ENCODE measurements at regions not wholly inside any gene's neighbourhood (a gene's known extent, or its start where the extent isn't known, plus 50 kb on each side); places are given as distances from the start of the nearest gene placed in this dataset.

GRCh38 chr6:113649880-113650609 lies 207.1 kb upstream of the MARCKS start:
- Mint-ChIP-seq H3K27me3 (ENCODE audit: insufficient read depth, low read depth, poor library complexity) (peaks cover 3% of the 10 kb centered on the region), H3K36me3 (ENCODE audit: low read depth) (no peaks in the 10 kb centered on the region), H3K4me1 (peaks cover 18% of the 10 kb centered on the region; the same call in 2 of the 3 replicates), H3K9me3 (no peaks in the 10 kb centered on the region), H3K4me3 (no peak overlapping the region), H3K27ac (no peak overlapping the region)
- Histone ChIP-seq H3K4me2 (no peak overlapping the region), H3K4me3 (no peak overlapping the region), H3K27me3 (ENCODE audit: insufficient read depth) (no peaks in the 10 kb centered on the region), H4K20me1 (replicated peaks; ENCODE audit: insufficient read depth) (no peaks in the 10 kb centered on the region), H3K36me3 (ENCODE audit: insufficient read depth) (no peaks in the 10 kb centered on the region), H3K27ac (ENCODE audit: low read depth) (no peak overlapping the region), H3K79me2 (replicated peaks; ENCODE audit: insufficient read depth) (no peaks in the 10 kb centered on the region), H3K9me2 (ENCODE audit: insufficient read depth) (no peaks in the 10 kb centered on the region), H3F3A (replicated peaks; ENCODE audit: low read depth) (no peaks in the 10 kb centered on the region), H3K4me1 (ENCODE audit: insufficient read depth) (peaks cover 10% of the 10 kb centered on the region; the same call in 1 of the 2 replicates), H2AFZ (no peak overlapping the region)
- ATAC-seq (no peak), DNase-seq (ENCODE audit: low spot score) (no peak)
- no peak for TF ChIP-seq NANOG (IDR thresholded peaks at IDR 0.05; ENCODE audit: borderline replicate concordance)
- no peak for TF ChIP-seq REST (IDR thresholded peaks at IDR 0.05; ENCODE audit: unreplicated experiment)
- TF ChIP-seq STAT1 (IDR thresholded peaks at IDR 0.05; ENCODE audit: unreplicated experiment): no peak
- no peak for TF ChIP-seq EZH2phosphoT487 (IDR thresholded peaks at IDR 0.05; ENCODE audit: unreplicated experiment)
- TF ChIP-seq CTCF (conservative IDR thresholded peaks at IDR 0.05; ENCODE audit: low read depth in 2 of 2): no peak
- TF ChIP-seq EZH2 (IDR thresholded peaks at IDR 0.05; ENCODE audit: low read depth, unreplicated experiment): no peak
- TF ChIP-seq, protein P1, sequence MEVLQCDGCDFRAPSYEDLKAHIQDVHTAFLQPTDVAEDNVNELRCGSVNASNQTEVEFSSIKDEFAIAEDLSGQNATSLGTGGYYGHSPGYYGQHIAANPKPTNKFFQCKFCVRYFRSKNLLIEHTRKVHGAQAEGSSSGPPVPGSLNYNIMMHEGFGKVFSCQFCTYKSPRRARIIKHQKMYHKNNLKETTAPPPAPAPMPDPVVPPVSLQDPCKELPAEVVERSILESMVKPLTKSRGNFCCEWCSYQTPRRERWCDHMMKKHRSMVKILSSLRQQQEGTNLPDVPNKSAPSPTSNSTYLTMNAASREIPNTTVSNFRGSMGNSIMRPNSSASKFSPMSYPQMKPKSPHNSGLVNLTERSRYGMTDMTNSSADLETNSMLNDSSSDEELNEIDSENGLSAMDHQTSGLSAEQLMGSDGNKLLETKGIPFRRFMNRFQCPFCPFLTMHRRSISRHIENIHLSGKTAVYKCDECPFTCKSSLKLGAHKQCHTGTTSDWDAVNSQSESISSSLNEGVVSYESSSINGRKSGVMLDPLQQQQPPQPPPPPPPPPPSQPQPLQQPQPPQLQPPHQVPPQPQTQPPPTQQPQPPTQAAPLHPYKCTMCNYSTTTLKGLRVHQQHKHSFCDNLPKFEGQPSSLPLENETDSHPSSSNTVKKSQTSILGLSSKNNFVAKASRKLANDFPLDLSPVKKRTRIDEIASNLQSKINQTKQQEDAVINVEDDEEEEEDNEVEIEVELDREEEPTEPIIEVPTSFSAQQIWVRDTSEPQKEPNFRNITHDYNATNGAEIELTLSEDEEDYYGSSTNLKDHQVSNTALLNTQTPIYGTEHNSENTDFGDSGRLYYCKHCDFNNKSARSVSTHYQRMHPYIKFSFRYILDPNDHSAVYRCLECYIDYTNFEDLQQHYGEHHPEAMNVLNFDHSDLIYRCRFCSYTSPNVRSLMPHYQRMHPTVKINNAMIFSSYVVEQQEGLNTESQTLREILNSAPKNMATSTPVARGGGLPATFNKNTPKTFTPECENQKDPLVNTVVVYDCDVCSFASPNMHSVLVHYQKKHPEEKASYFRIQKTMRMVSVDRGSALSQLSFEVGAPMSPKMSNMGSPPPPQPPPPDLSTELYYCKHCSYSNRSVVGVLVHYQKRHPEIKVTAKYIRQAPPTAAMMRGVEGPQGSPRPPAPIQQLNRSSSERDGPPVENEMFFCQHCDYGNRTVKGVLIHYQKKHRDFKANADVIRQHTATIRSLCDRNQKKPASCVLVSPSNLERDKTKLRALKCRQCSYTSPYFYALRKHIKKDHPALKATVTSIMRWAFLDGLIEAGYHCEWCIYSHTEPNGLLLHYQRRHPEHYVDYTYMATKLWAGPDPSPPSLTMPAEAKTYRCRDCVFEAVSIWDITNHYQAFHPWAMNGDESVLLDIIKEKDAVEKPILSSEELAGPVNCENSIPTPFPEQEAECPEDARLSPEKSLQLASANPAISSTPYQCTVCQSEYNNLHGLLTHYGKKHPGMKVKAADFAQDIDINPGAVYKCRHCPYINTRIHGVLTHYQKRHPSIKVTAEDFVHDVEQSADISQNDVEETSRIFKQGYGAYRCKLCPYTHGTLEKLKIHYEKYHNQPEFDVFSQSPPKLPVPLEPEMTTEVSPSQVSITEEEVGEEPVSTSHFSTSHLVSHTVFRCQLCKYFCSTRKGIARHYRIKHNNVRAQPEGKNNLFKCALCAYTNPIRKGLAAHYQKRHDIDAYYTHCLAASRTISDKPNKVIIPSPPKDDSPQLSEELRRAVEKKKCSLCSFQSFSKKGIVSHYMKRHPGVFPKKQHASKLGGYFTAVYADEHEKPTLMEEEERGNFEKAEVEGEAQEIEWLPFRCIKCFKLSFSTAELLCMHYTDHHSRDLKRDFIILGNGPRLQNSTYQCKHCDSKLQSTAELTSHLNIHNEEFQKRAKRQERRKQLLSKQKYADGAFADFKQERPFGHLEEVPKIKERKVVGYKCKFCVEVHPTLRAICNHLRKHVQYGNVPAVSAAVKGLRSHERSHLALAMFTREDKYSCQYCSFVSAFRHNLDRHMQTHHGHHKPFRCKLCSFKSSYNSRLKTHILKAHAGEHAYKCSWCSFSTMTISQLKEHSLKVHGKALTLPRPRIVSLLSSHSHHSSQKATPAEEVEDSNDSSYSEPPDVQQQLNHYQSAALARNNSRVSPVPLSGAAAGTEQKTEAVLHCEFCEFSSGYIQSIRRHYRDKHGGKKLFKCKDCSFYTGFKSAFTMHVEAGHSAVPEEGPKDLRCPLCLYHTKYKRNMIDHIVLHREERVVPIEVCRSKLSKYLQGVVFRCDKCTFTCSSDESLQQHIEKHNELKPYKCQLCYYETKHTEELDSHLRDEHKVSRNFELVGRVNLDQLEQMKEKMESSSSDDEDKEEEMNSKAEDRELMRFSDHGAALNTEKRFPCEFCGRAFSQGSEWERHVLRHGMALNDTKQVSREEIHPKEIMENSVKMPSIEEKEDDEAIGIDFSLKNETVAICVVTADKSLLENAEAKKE (CRISPR knock-in tag; IDR thresholded peaks at IDR 0.05): no peak
- no peak for TF ChIP-seq POLR2AphosphoS5 (IDR thresholded peaks at IDR 0.05; ENCODE audit: low read depth)
- no peak for TF ChIP-seq ZNF331 (CRISPR knock-in tag; IDR thresholded peaks at IDR 0.05; ENCODE audit: low read depth)
- TF ChIP-seq CREB1 (CRISPR knock-in tag; IDR thresholded peaks at IDR 0.05; ENCODE audit: low read depth): no peak
- TF ChIP-seq, protein P2, sequence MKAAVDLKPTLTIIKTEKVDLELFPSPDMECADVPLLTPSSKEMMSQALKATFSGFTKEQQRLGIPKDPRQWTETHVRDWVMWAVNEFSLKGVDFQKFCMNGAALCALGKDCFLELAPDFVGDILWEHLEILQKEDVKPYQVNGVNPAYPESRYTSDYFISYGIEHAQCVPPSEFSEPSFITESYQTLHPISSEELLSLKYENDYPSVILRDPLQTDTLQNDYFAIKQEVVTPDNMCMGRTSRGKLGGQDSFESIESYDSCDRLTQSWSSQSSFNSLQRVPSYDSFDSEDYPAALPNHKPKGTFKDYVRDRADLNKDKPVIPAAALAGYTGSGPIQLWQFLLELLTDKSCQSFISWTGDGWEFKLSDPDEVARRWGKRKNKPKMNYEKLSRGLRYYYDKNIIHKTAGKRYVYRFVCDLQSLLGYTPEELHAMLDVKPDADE (IDR thresholded peaks at IDR 0.05): no peak
- TF ChIP-seq JUNB (IDR thresholded peaks at IDR 0.05; ENCODE audit: unreplicated experiment): no peak
- TF ChIP-seq ZNF114 (CRISPR knock-in tag; IDR thresholded peaks at IDR 0.05): no peak
